Natural killer cell (primary cell): ENCODE measurements at regions not wholly inside any gene's neighbourhood (a gene's known extent, or its start where the extent isn't known, plus 50 kb on each side); places are given as distances from the start of the nearest gene placed in this dataset.

Experiments used
- ATAC-seq, 3 donors: fragments of 150-1000 bp in 2 of 3; fragments of 200-7000 bp in 1 of 3; cut with Tn5 transposase; 1 replicate in 1 of 3; 2 replicates in 2 of 3; pipeline ENCODE4 v1.10.0; 2021; ENCODE audit warnings: mild to moderate bottlenecking in 2 of 3, moderate library complexity in 2 of 3
- DNase-seq, 2 donors: peaks; one replicate each; pipeline versions ENCODE4 v3.0.0 to v3.0.0-alpha.2; 2013 to 2021; ENCODE audit warnings: mixed read lengths in 1 of 2
- H3K27ac ChIP-seq: one replicate; pipeline ENCODE4 v1.5.1; 2013; ENCODE audit warnings: mild to moderate bottlenecking, low read length
- H3K27me3 ChIP-seq: one replicate; pipeline ENCODE4 v1.6.1; 2013; ENCODE audit warnings: low read length; ENCODE audit not compliant: control insufficient read depth, insufficient read depth
- H3K36me3 ChIP-seq: one replicate; pipeline ENCODE4 v1.6.1; 2013; ENCODE audit warnings: low read length; ENCODE audit not compliant: control insufficient read depth, insufficient read depth
- H3K4me1 ChIP-seq: one replicate; pipeline ENCODE4 v1.6.1; 2013; ENCODE audit warnings: low read length; ENCODE audit not compliant: control insufficient read depth, insufficient read depth
- H3K4me3 ChIP-seq: one replicate; pipeline ENCODE4 v1.5.1; 2013; ENCODE audit warnings: low read length
- H3K9me3 ChIP-seq: one replicate; pipeline ENCODE4 v1.6.1; 2013; ENCODE audit warnings: low read length; ENCODE audit not compliant: control insufficient read depth, insufficient read depth
- H3K27ac Mint-ChIP-seq, 2 donors: one replicate each; pipeline ENCODE4 v1.8.0; 2022; ENCODE audit warnings: mild to moderate bottlenecking in 2 of 2, mixed read lengths in 2 of 2, moderate library complexity in 1 of 2
- H3K27me3 Mint-ChIP-seq, 2 donors: one replicate each; pipeline ENCODE4 v1.8.0; 2022; ENCODE audit warnings: low read depth in 2 of 2, mixed read lengths in 2 of 2
- H3K36me3 Mint-ChIP-seq: one replicate; pipeline ENCODE4 v1.8.0; 2022; ENCODE audit warnings: mixed read lengths
- H3K4me1 Mint-ChIP-seq, 2 donors: one replicate each; pipeline ENCODE4 v1.8.0; 2022; ENCODE audit warnings: mixed read lengths in 2 of 2
- H3K4me3 Mint-ChIP-seq: one replicate; pipeline ENCODE4 v1.8.0; 2022; ENCODE audit warnings: mild to moderate bottlenecking, moderate library complexity, mixed read lengths
- H3K9me3 Mint-ChIP-seq, 2 donors: one replicate each; pipeline ENCODE4 v1.8.0; 2022; ENCODE audit warnings: mixed read lengths in 2 of 2
- WGBS: methylation state at CpG from one replicate; pipeline ENCODE4 v1.1.7; 2013; ENCODE audit warnings: missing lambda C conversion rate; ENCODE audit not compliant: insufficient coverage; 5-methylcytosine and 5-hydroxymethylcytosine counted together
- intact Hi-C: fragments of 100-400 bp; cut with micrococcal nuclease; formaldehyde crosslinking; loops from one replicate; pipeline ENCODE4 v1.14.2; 2022
- TF ChIP-seq, protein P1 (sequence below): fragments of 200-600 bp; IDR thresholded peaks from one replicate; pipeline ENCODE4 v1.8.0; 2022; ENCODE audit warnings: antibody characterized with exemption

DNA sequence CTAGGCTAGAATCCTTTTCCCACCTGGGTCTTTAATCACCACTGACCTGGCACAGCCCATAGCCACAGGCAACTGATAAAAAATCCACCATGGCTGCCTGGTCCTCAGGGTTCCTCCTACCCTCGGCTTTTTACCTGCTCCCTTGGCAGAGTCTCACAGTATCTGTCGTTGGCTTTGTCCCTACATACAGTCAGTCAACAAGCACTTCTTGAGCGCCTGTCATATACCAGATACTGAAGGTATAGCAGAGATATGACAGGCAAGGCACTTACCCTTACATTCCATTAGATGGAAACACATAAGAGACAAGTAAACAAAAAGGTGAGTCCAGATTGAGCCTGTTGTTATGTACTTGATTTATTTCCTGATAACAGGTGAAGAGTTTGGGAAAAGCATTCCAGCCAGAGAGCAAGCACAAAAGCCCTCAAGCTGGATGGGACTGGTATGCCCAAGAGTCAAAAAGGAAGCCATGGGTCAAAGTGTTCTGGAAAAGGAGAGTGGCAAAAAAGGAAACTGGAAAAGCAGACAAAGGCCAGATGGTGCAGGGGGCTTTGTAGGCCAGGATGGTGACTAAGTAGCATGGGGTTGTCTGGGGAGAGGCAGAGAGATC, 247.0 kb downstream of the CHD9NB start:
- Histone ChIP-seq H3K9me3 (no peaks in the 10 kb centered on the region), H3K27me3 (peaks cover 2% of the 10 kb centered on the region), H3K36me3 (no peaks in the 10 kb centered on the region), H3K27ac (no peak overlapping the region), H3K4me3 (no peak overlapping the region), H3K4me1 (no peaks in the 10 kb centered on the region)
- 92% methylated on average over 3 of the region's 3 CpGs for WGBS
- no peaks in the 10 kb centered on the region for H3K27me3 Mint-ChIP-seq
- no peak overlapping the region for H3K4me3 Mint-ChIP-seq
- no peak for ATAC-seq
- H3K9me3 Mint-ChIP-seq: peaks cover 6 to 7% of the 10 kb centered on the region in 2 donors
- TF ChIP-seq, protein P1, sequence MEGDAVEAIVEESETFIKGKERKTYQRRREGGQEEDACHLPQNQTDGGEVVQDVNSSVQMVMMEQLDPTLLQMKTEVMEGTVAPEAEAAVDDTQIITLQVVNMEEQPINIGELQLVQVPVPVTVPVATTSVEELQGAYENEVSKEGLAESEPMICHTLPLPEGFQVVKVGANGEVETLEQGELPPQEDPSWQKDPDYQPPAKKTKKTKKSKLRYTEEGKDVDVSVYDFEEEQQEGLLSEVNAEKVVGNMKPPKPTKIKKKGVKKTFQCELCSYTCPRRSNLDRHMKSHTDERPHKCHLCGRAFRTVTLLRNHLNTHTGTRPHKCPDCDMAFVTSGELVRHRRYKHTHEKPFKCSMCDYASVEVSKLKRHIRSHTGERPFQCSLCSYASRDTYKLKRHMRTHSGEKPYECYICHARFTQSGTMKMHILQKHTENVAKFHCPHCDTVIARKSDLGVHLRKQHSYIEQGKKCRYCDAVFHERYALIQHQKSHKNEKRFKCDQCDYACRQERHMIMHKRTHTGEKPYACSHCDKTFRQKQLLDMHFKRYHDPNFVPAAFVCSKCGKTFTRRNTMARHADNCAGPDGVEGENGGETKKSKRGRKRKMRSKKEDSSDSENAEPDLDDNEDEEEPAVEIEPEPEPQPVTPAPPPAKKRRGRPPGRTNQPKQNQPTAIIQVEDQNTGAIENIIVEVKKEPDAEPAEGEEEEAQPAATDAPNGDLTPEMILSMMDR: no peak
- no peaks in the 10 kb centered on the region for H3K36me3 Mint-ChIP-seq
- no peaks in the 10 kb centered on the region for H3K4me1 Mint-ChIP-seq
- H3K27ac Mint-ChIP-seq: no peak overlapping the region
- intact Hi-C loops: no loop called here
- no peak for DNase-seq

DNA sequence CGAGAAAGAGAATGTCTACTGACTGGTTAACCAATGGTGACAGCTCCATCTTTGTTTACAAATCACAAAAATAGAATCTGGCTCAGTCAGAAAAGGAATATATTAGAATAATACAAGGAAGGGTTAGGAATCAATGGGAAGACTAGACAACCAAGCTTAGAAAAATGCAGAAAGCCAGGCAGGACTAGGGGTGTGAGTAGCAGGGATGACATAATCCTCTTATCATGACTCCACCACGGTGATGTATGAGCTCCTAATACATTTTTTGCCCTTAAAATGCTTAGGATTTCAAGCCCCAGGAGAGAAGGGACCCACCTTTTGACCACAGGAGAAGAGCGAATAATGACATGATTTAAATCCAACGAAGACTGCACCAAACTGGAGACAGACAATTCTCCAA, 252.3 kb downstream of the CHD9NB start:
- H3K9me3 Mint-ChIP-seq: peaks cover 7% of the 10 kb centered on the region in 2 donors

DNA sequence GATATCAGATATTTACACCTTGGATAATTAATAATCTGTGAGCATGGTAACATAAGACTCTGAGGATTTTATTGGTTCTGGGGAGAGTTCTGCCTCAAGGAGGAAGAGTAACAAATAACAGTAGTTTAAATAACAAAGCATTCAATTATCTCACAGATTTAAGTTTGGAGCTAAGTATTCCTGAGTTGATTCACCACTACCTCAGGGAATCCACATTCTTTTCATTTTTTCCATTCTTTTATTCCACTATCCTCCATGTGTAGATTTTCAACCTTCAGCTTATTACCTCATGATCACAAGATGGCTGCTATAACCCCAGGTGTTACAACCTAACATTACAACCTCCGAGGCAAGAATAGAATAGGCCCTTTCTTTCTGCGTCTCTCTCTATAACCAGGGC, 252.2 kb upstream of the TOX3 start:
- Mint-ChIP-seq H3K4me3 (no peak overlapping the region), H3K4me1 (no peaks in the 10 kb centered on the region), H3K36me3 (no peaks in the 10 kb centered on the region), H3K9me3 (peaks cover 4 to 5% of the 10 kb centered on the region in 2 donors), H3K27ac (no peak overlapping the region), H3K27me3 (no peaks in the 10 kb centered on the region)
- intact Hi-C loops: no loop called here
- Histone ChIP-seq H3K27ac (no peak overlapping the region), H3K4me1 (no peaks in the 10 kb centered on the region), H3K36me3 (no peaks in the 10 kb centered on the region), H3K9me3 (no peaks in the 10 kb centered on the region), H3K27me3 (no peaks in the 10 kb centered on the region), H3K4me3 (no peak overlapping the region)
- DNase-seq (no peak), ATAC-seq (no peak)
- TF ChIP-seq, protein P1: no peak
- 81% methylated on average over 2 of the region's 2 CpGs for WGBS

More for the DNA sequence above, 252.3 kb downstream of the CHD9NB start:
- no peak overlapping the region for H3K27ac Mint-ChIP-seq
- no peaks in the 10 kb centered on the region for H3K4me1 Mint-ChIP-seq
- no peaks in the 10 kb centered on the region for H3K9me3 ChIP-seq
- no peaks in the 10 kb centered on the region for H3K36me3 ChIP-seq
- intact Hi-C loops: no loop called here
- TF ChIP-seq, protein P1: no peak
- DNase-seq: no peak
- no peak overlapping the region for H3K4me3 Mint-ChIP-seq
- ATAC-seq: no peak
- WGBS: 82% methylated on average over 3 of the region's 4 CpGs
- no peak overlapping the region for H3K27ac ChIP-seq
- H3K4me1 ChIP-seq: no peaks in the 10 kb centered on the region
- H3K27me3 Mint-ChIP-seq: no peaks in the 10 kb centered on the region
- H3K4me3 ChIP-seq: no peak overlapping the region
- H3K36me3 Mint-ChIP-seq: no peaks in the 10 kb centered on the region
- peaks cover 2% of the 10 kb centered on the region for H3K27me3 ChIP-seq

DNA sequence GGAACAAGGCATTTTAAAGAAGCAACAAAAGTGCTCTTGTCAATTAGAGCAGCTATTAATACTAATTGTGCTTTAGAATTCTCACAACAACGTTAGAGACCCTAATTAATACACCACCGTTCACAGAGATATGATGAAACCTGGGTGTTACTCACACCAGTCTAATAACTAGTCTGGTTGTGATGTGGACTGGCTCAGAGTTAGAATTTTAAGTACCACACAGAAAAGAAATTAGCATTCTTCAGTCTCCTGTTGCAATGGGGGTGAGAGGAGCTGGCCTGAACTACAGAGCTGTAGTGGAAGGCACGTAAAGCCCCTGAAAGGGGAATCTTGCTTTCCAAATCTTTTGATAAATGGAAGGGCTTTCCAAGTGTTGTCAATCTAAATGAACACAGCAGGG, 240.8 kb upstream of the TOX3 start:
- intact Hi-C loops: no loop called here
- no peak overlapping the region for H3K27ac Mint-ChIP-seq

More for the DNA sequence above, 240.8 kb upstream of the TOX3 start:
- no peaks in the 10 kb centered on the region for H3K9me3 ChIP-seq
- no peaks in the 10 kb centered on the region for H3K4me1 ChIP-seq
- H3K36me3 ChIP-seq: no peaks in the 10 kb centered on the region
- H3K4me1 Mint-ChIP-seq: no peaks in the 10 kb centered on the region
- no peak for ATAC-seq
- H3K27me3 ChIP-seq: no peaks in the 10 kb centered on the region
- H3K4me3 Mint-ChIP-seq: no peak overlapping the region
- H3K36me3 Mint-ChIP-seq: no peaks in the 10 kb centered on the region
- TF ChIP-seq, protein P1: no peak
- no peaks in the 10 kb centered on the region for H3K27me3 Mint-ChIP-seq
- DNase-seq: no peak
- no peak overlapping the region for H3K4me3 ChIP-seq
- H3K9me3 Mint-ChIP-seq: peaks cover 0 to 4% of the 10 kb centered on the region in 2 donors
- WGBS: 72% methylated on average over 2 of the region's 3 CpGs
- no peak overlapping the region for H3K27ac ChIP-seq
